H1 (cell line): ENCODE measurements at regions not wholly inside any gene's neighbourhood (a gene's known extent, or its start where the extent isn't known, plus 50 kb on each side); places are given as distances from the start of the nearest gene placed in this dataset.
A peak's percentile ranks its signal among the peaks of the same experiment; 100 is the strongest.

ENCODE experiments used
- CTCF ChIA-PET: fragments of 300-600 bp; sonication (Branson Sonifier 250); formaldehyde crosslinking; loops from one replicate; lab custom pipeline; 2021; ENCODE audit not compliant: partially characterized antibody; lab: Charles Lee
- POLR2A ChIA-PET: fragments of 300-600 bp; sonication (Branson Sonifier 250); formaldehyde crosslinking; loops from one replicate; lab custom pipeline; 2021; ENCODE audit warnings: inconsistent platforms; ENCODE audit not compliant: partially characterized antibody; lab: Charles Lee
- DNase-seq, 2 experiments: peaks; one replicate each; pipeline versions ENCODE4 v3.0.0 to v3.0.0-alpha.2; 2010 to 2022; ENCODE audit warnings: low spot score in 2 of 2, low read depth in 1 of 2, mixed read lengths in 1 of 2
- FAIRE-seq: peaks from 2 replicates; lab custom pipeline; 2011; peaks lifted over from hg19 to GRCh38; lab: Jason Lieb, UNC
- H2AFZ ChIP-seq: 2 replicates; pipeline ENCODE4 v1.8.1; 2012; ENCODE audit warnings: low read length, inconsistent platforms
- H2AK5ac ChIP-seq: 2 replicates; pipeline ENCODE4 v1.6.1; 2013; ENCODE audit warnings: low read depth, low read length
- H2BK120ac ChIP-seq: replicated peaks from 2 replicates; pipeline ENCODE3; 2013; ENCODE audit warnings: low read depth, low read length, inconsistent platforms
- H2BK12ac ChIP-seq: 2 replicates; pipeline ENCODE4 v1.6.1; 2013; ENCODE audit warnings: low read depth, low read length
- H2BK15ac ChIP-seq: 2 replicates; pipeline ENCODE4 v1.6.1; 2013; ENCODE audit warnings: low read length
- H2BK20ac ChIP-seq: 2 replicates; pipeline ENCODE4 v1.6.1; 2013; ENCODE audit warnings: low read length
- H2BK5ac ChIP-seq: 2 replicates; pipeline ENCODE4 v1.6.1; 2013; ENCODE audit warnings: low read depth, low read length
- H3K14ac ChIP-seq: 2 replicates; pipeline ENCODE4 v1.6.1; 2013; ENCODE audit warnings: inconsistent platforms; ENCODE audit not compliant: insufficient read length
- H3K18ac ChIP-seq: 2 replicates; pipeline ENCODE4 v1.6.1; 2013; ENCODE audit warnings: low read length; ENCODE audit errors: extremely low read depth
- H3K23ac ChIP-seq: 2 replicates; pipeline ENCODE4 v1.6.1; 2013; ENCODE audit warnings: inconsistent platforms; ENCODE audit not compliant: insufficient read length
- H3K23me2 ChIP-seq: 2 replicates; pipeline ENCODE4 v1.6.1; 2013; ENCODE audit warnings: low read depth, low read length
- H3K27ac ChIP-seq: 2 replicates; pipeline ENCODE4 v1.6.1; 2011; ENCODE audit warnings: low read depth, low read length, inconsistent platforms
- H3K27me3 ChIP-seq, 4 experiments: replicated peaks in 1 of 4; 1 replicate in 1 of 4; 2 replicates in 3 of 4; pipeline versions ENCODE4 v1.6.1 to v1.8.1; 2011 to 2013; ENCODE audit warnings: low read length in 3 of 4, mild to moderate bottlenecking in 3 of 4, inconsistent platforms in 2 of 4, mixed read lengths in 2 of 4, moderate library complexity in 1 of 4; ENCODE audit not compliant: control insufficient read depth in 3 of 4, insufficient read depth in 3 of 4; ENCODE audit errors: extremely low read depth in 1 of 4
- H3K36me3 ChIP-seq, 4 experiments: 2 replicates each; pipeline versions ENCODE4 v1.6.1 to v1.8.1; 2011 to 2013; ENCODE audit warnings: mild to moderate bottlenecking in 4 of 4, low read length in 3 of 4, moderate library complexity in 2 of 4, control low read depth in 1 of 4, inconsistent platforms in 1 of 4; ENCODE audit not compliant: insufficient read depth in 4 of 4, control insufficient read depth in 2 of 4
- H3K4ac ChIP-seq: replicated peaks from 2 replicates; pipeline ENCODE3; 2013; ENCODE audit warnings: low read length, low read depth, mixed read lengths, inconsistent platforms; ENCODE audit not compliant: insufficient read length
- H3K4me1 ChIP-seq, 4 experiments: replicated peaks in 1 of 4; 1 replicate in 1 of 4; 2 replicates in 3 of 4; pipeline versions ENCODE4 v1.6.1 to v1.8.1; 2011 to 2013; ENCODE audit warnings: low read length in 3 of 4, inconsistent platforms in 2 of 4, mixed read lengths in 1 of 4; ENCODE audit not compliant: insufficient read depth in 4 of 4, control insufficient read depth in 3 of 4
- H3K4me2 ChIP-seq, 2 experiments: 2 replicates each; pipeline versions ENCODE4 v1.6.1 to v1.8.1; 2011 to 2013; ENCODE audit warnings: low read depth in 2 of 2, low read length in 2 of 2, control low read depth in 1 of 2, inconsistent platforms in 1 of 2, mild to moderate bottlenecking in 1 of 2; ENCODE audit not compliant: insufficient read depth in 1 of 2
- H3K4me3 ChIP-seq, 4 experiments: fragments of 200-600, 300-600 bp in 1 of 4; sonication (generic), shearing (Covaris generic), sonication (Bioruptor Twin) in 1 of 4; 2 replicates each; pipeline versions ENCODE4 v1.5.1 to v1.8.1; 2011 to 2016; ENCODE audit warnings: low read length in 4 of 4, low read depth in 3 of 4, control low read depth in 2 of 4, inconsistent platforms in 2 of 4, mild to moderate bottlenecking in 2 of 4, mixed read lengths in 1 of 4, moderate library complexity in 1 of 4; ENCODE audit not compliant: insufficient read depth in 2 of 4; ENCODE audit errors: extremely low read depth in 1 of 4
- H3K56ac ChIP-seq: replicated peaks from 2 replicates; pipeline ENCODE3; 2013; ENCODE audit warnings: low read depth, mild to moderate bottlenecking, mixed read lengths, low read length, inconsistent platforms; ENCODE audit not compliant: insufficient read length
- H3K79me1 ChIP-seq: 2 replicates; pipeline ENCODE4 v1.6.1; 2013; ENCODE audit warnings: low read depth, low read length, control low read depth
- H3K79me2 ChIP-seq, 2 experiments: 2 replicates each; pipeline versions ENCODE4 v1.6.1 to v1.8.1; 2012 to 2013; ENCODE audit warnings: low read length in 2 of 2, mild to moderate bottlenecking in 2 of 2, inconsistent platforms in 1 of 2; ENCODE audit not compliant: insufficient read depth in 2 of 2, control insufficient read depth in 1 of 2
- H3K9ac ChIP-seq, 4 experiments: replicated peaks in 1 of 4; 1 replicate in 1 of 4; 2 replicates in 3 of 4; pipeline versions ENCODE4 v1.6.1 to v1.8.1; 2011 to 2013; ENCODE audit warnings: low read depth in 3 of 4, low read length in 3 of 4, control low read depth in 2 of 4, mild to moderate bottlenecking in 2 of 4, moderate library complexity in 2 of 4, inconsistent platforms in 1 of 4; ENCODE audit errors: extremely low read depth in 1 of 4
- H3K9me3 ChIP-seq, 2 experiments: 2 replicates each; pipeline versions ENCODE4 v1.6.1 to v1.8.1; 2012 to 2013; ENCODE audit warnings: mild to moderate bottlenecking in 2 of 2, moderate library complexity in 2 of 2, control low read depth in 1 of 2, inconsistent platforms in 1 of 2, low read depth in 1 of 2, low read length in 1 of 2, mixed read lengths in 1 of 2; ENCODE audit not compliant: insufficient read depth in 2 of 2
- H4K20me1 ChIP-seq, 2 experiments: replicated peaks in 1 of 2; 2 replicates each; pipeline versions ENCODE3 to v1.8.1; 2011 to 2013; ENCODE audit warnings: inconsistent platforms in 2 of 2, low read length in 2 of 2, mild to moderate bottlenecking in 1 of 2; ENCODE audit not compliant: insufficient read depth in 2 of 2, control insufficient read depth in 1 of 2
- H4K5ac ChIP-seq: 2 replicates; pipeline ENCODE4 v1.6.1; 2013; ENCODE audit warnings: low read length, low read depth, mixed read lengths, inconsistent platforms; ENCODE audit not compliant: insufficient read length
- H4K8ac ChIP-seq: 2 replicates; pipeline ENCODE4 v1.8.0; 2013; ENCODE audit warnings: mild to moderate bottlenecking, moderate library complexity, low read length, inconsistent platforms; ENCODE audit not compliant: insufficient read depth; ENCODE audit errors: extremely low read depth
- H4K91ac ChIP-seq: replicated peaks from 2 replicates; pipeline ENCODE3; 2013; ENCODE audit warnings: low read length, mixed read lengths, inconsistent platforms; ENCODE audit not compliant: insufficient read length
- CREB1 ChIP-seq: IDR thresholded peaks from 2 replicates; pipeline ENCODE4 v1.6.1; 2012; ENCODE audit warnings: inconsistent platforms
- E2F6 ChIP-seq: IDR thresholded peaks from 2 replicates; pipeline ENCODE4 v1.6.1; 2012; ENCODE audit warnings: inconsistent platforms
- EZH2 ChIP-seq: fragments of 200-600 bp; sonication (generic); IDR thresholded peaks from 2 replicates; pipeline ENCODE4 v1.7.1; 2012; ENCODE audit warnings: low read depth, mild to moderate bottlenecking, moderate library complexity, low read length, inconsistent platforms; ENCODE audit not compliant: severe bottlenecking
- MAX ChIP-seq: IDR thresholded peaks from 2 replicates; pipeline ENCODE4 v1.6.1; 2012; ENCODE audit warnings: inconsistent platforms
- RBBP5 ChIP-seq: IDR thresholded peaks from 2 replicates; pipeline ENCODE4 v1.7.1; 2012; ENCODE audit warnings: low read depth, mild to moderate bottlenecking, inconsistent platforms, low read length, moderate library complexity, borderline replicate concordance
- WGBS, 2 experiments: shearing (Covaris generic) in 1 of 2; methylation state at CpG; one replicate each; pipeline versions ENCODE4 v1.1.6 to v1.1.7; 2013 to 2015; ENCODE audit warnings: low lambda C conversion rate in 2 of 2, mixed read lengths in 2 of 2, inconsistent platforms in 1 of 2, low coverage in 1 of 2, missing lambda C conversion rate in 1 of 2; ENCODE audit not compliant: insufficient replicate concordance in 2 of 2, insufficient coverage in 1 of 2, insufficient read length in 1 of 2; ENCODE audit errors: extremely low coverage in 1 of 2, missing lambda C conversion rate in 1 of 2; 5-methylcytosine and 5-hydroxymethylcytosine counted together

GRCh38 chr11:116579031-116579653, 193.6 kb downstream of the BUD13 start:
- no peak overlapping the region for H4K5ac ChIP-seq
- peaks cover 16 to 28% (median 19%) of the 10 kb centered on the region in 4 experiments for H3K4me1 ChIP-seq
- H3K23me2 ChIP-seq: peaks cover 13% of the 10 kb centered on the region; the same call in 1 of the 2 replicates
- H2AFZ ChIP-seq: no peak overlapping the region
- DNase-seq: peak in 1 of 2 experiments; percentile 54
- CTCF ChIA-PET: interaction anchor here (0.8 to 3.0 kb wide), 16 partner anchors 21 to 212 kb away, joined by 3 to 25 read pairs (median 4); no protein-coding TSS in a partner anchor
- no peak overlapping the region for H2AK5ac ChIP-seq
- FAIRE-seq: no peak
- H3K14ac ChIP-seq: no peak overlapping the region
- H3K9me3 ChIP-seq: no peaks in the 10 kb centered on the region
- H3K56ac ChIP-seq: no peak overlapping the region
- H3K79me2 ChIP-seq: no peaks in the 10 kb centered on the region
- no peak overlapping the region for H3K4ac ChIP-seq
- no peak overlapping the region for H2BK120ac ChIP-seq
- H2BK20ac ChIP-seq: no peak overlapping the region
- H3K23ac ChIP-seq: no peak overlapping the region
- no peak overlapping the region for H4K91ac ChIP-seq
- peak overlapping the region; percentile 79 to 95 for H3K4me2 ChIP-seq
- WGBS, 2 experiments: 24% methylated on average over 9 of the region's 9 CpGs; no CpG with 5 or more reads in 1 of the 2 experiments
- no peak for TF ChIP-seq RBBP5
- TF ChIP-seq E2F6: peak; percentile 91
- no peak for TF ChIP-seq EZH2
- no peak for TF ChIP-seq CREB1
- peak; percentile 76 for TF ChIP-seq MAX
- no peak overlapping the region for H4K8ac ChIP-seq
- H3K79me1 ChIP-seq: no peaks in the 10 kb centered on the region
- H3K9ac ChIP-seq: no peak overlapping the region
- POLR2A ChIA-PET: interaction anchor here (0.9 kb wide), 2 partner anchors 152 to 565 kb away, joined by 3 read pairs; partner anchors contain the start of gene PAFAH1B2
- H2BK15ac ChIP-seq: no peak overlapping the region
- H3K36me3 ChIP-seq: no peaks in the 10 kb centered on the region
- peaks cover 55 to 80% (median 74%) of the 10 kb centered on the region in 4 experiments for H3K27me3 ChIP-seq
- H2BK12ac ChIP-seq: peak overlapping the region; percentile 32; the same call in 1 of the 2 replicates
- no peak overlapping the region for H3K27ac ChIP-seq
- H3K18ac ChIP-seq: no peak overlapping the region
- H4K20me1 ChIP-seq: peaks cover 2 to 7% of the 10 kb centered on the region in 2 experiments
- no peak overlapping the region for H2BK5ac ChIP-seq
- H3K4me3 ChIP-seq: peak overlapping the region in 3 of 4 experiments; percentile 26 to 55 (median 35); a peak in 5 of 8 replicates
